H1 (cell line): ENCODE measurements at regions not wholly inside any gene's neighbourhood (a gene's known extent, or its start where the extent isn't known, plus 50 kb on each side); places are given as distances from the start of the nearest gene placed in this dataset.

Experiments
- CTCF ChIA-PET: fragments of 300-600 bp; sonication (Branson Sonifier 250); formaldehyde crosslinking; loops from one replicate; lab custom pipeline; 2021; ENCODE audit not compliant: partially characterized antibody; lab: Charles Lee
- POLR2A ChIA-PET: fragments of 300-600 bp; sonication (Branson Sonifier 250); formaldehyde crosslinking; loops from one replicate; lab custom pipeline; 2021; ENCODE audit warnings: inconsistent platforms; ENCODE audit not compliant: partially characterized antibody; lab: Charles Lee
- DNase-seq, 2 experiments: peaks; one replicate each; pipeline versions ENCODE4 v3.0.0 to v3.0.0-alpha.2; 2010 to 2022; ENCODE audit warnings: low spot score in 2 of 2, low read depth in 1 of 2, mixed read lengths in 1 of 2
- FAIRE-seq: peaks from 2 replicates; lab custom pipeline; 2011; peaks lifted over from hg19 to GRCh38; lab: Jason Lieb, UNC
- H2AFZ ChIP-seq: 2 replicates; pipeline ENCODE4 v1.8.1; 2012; ENCODE audit warnings: low read length, inconsistent platforms
- H2AK5ac ChIP-seq: 2 replicates; pipeline ENCODE4 v1.6.1; 2013; ENCODE audit warnings: low read depth, low read length
- H2BK120ac ChIP-seq: replicated peaks from 2 replicates; pipeline ENCODE3; 2013; ENCODE audit warnings: low read depth, low read length, inconsistent platforms
- H2BK12ac ChIP-seq: 2 replicates; pipeline ENCODE4 v1.6.1; 2013; ENCODE audit warnings: low read depth, low read length
- H2BK15ac ChIP-seq: 2 replicates; pipeline ENCODE4 v1.6.1; 2013; ENCODE audit warnings: low read length
- H2BK20ac ChIP-seq: 2 replicates; pipeline ENCODE4 v1.6.1; 2013; ENCODE audit warnings: low read length
- H2BK5ac ChIP-seq: 2 replicates; pipeline ENCODE4 v1.6.1; 2013; ENCODE audit warnings: low read depth, low read length
- H3K14ac ChIP-seq: 2 replicates; pipeline ENCODE4 v1.6.1; 2013; ENCODE audit warnings: inconsistent platforms; ENCODE audit not compliant: insufficient read length
- H3K18ac ChIP-seq: 2 replicates; pipeline ENCODE4 v1.6.1; 2013; ENCODE audit warnings: low read length; ENCODE audit errors: extremely low read depth
- H3K23ac ChIP-seq: 2 replicates; pipeline ENCODE4 v1.6.1; 2013; ENCODE audit warnings: inconsistent platforms; ENCODE audit not compliant: insufficient read length
- H3K23me2 ChIP-seq: 2 replicates; pipeline ENCODE4 v1.6.1; 2013; ENCODE audit warnings: low read depth, low read length
- H3K27ac ChIP-seq: 2 replicates; pipeline ENCODE4 v1.6.1; 2011; ENCODE audit warnings: low read depth, low read length, inconsistent platforms
- H3K27me3 ChIP-seq, 4 experiments: replicated peaks in 1 of 4; 1 replicate in 1 of 4; 2 replicates in 3 of 4; pipeline versions ENCODE4 v1.6.1 to v1.8.1; 2011 to 2013; ENCODE audit warnings: low read length in 3 of 4, mild to moderate bottlenecking in 3 of 4, inconsistent platforms in 2 of 4, mixed read lengths in 2 of 4, moderate library complexity in 1 of 4; ENCODE audit not compliant: control insufficient read depth in 3 of 4, insufficient read depth in 3 of 4; ENCODE audit errors: extremely low read depth in 1 of 4
- H3K36me3 ChIP-seq, 4 experiments: 2 replicates each; pipeline versions ENCODE4 v1.6.1 to v1.8.1; 2011 to 2013; ENCODE audit warnings: mild to moderate bottlenecking in 4 of 4, low read length in 3 of 4, moderate library complexity in 2 of 4, control low read depth in 1 of 4, inconsistent platforms in 1 of 4; ENCODE audit not compliant: insufficient read depth in 4 of 4, control insufficient read depth in 2 of 4
- H3K4ac ChIP-seq: replicated peaks from 2 replicates; pipeline ENCODE3; 2013; ENCODE audit warnings: low read length, low read depth, mixed read lengths, inconsistent platforms; ENCODE audit not compliant: insufficient read length
- H3K4me1 ChIP-seq, 4 experiments: replicated peaks in 1 of 4; 1 replicate in 1 of 4; 2 replicates in 3 of 4; pipeline versions ENCODE4 v1.6.1 to v1.8.1; 2011 to 2013; ENCODE audit warnings: low read length in 3 of 4, inconsistent platforms in 2 of 4, mixed read lengths in 1 of 4; ENCODE audit not compliant: insufficient read depth in 4 of 4, control insufficient read depth in 3 of 4
- H3K4me2 ChIP-seq, 2 experiments: 2 replicates each; pipeline versions ENCODE4 v1.6.1 to v1.8.1; 2011 to 2013; ENCODE audit warnings: low read depth in 2 of 2, low read length in 2 of 2, control low read depth in 1 of 2, inconsistent platforms in 1 of 2, mild to moderate bottlenecking in 1 of 2; ENCODE audit not compliant: insufficient read depth in 1 of 2
- H3K4me3 ChIP-seq, 4 experiments: fragments of 200-600, 300-600 bp in 1 of 4; sonication (generic), shearing (Covaris generic), sonication (Bioruptor Twin) in 1 of 4; 2 replicates each; pipeline versions ENCODE4 v1.5.1 to v1.8.1; 2011 to 2016; ENCODE audit warnings: low read length in 4 of 4, low read depth in 3 of 4, control low read depth in 2 of 4, inconsistent platforms in 2 of 4, mild to moderate bottlenecking in 2 of 4, mixed read lengths in 1 of 4, moderate library complexity in 1 of 4; ENCODE audit not compliant: insufficient read depth in 2 of 4; ENCODE audit errors: extremely low read depth in 1 of 4
- H3K56ac ChIP-seq: replicated peaks from 2 replicates; pipeline ENCODE3; 2013; ENCODE audit warnings: low read depth, mild to moderate bottlenecking, mixed read lengths, low read length, inconsistent platforms; ENCODE audit not compliant: insufficient read length
- H3K79me1 ChIP-seq: 2 replicates; pipeline ENCODE4 v1.6.1; 2013; ENCODE audit warnings: low read depth, low read length, control low read depth
- H3K79me2 ChIP-seq, 2 experiments: 2 replicates each; pipeline versions ENCODE4 v1.6.1 to v1.8.1; 2012 to 2013; ENCODE audit warnings: low read length in 2 of 2, mild to moderate bottlenecking in 2 of 2, inconsistent platforms in 1 of 2; ENCODE audit not compliant: insufficient read depth in 2 of 2, control insufficient read depth in 1 of 2
- H3K9ac ChIP-seq, 4 experiments: replicated peaks in 1 of 4; 1 replicate in 1 of 4; 2 replicates in 3 of 4; pipeline versions ENCODE4 v1.6.1 to v1.8.1; 2011 to 2013; ENCODE audit warnings: low read depth in 3 of 4, low read length in 3 of 4, control low read depth in 2 of 4, mild to moderate bottlenecking in 2 of 4, moderate library complexity in 2 of 4, inconsistent platforms in 1 of 4; ENCODE audit errors: extremely low read depth in 1 of 4
- H3K9me3 ChIP-seq, 2 experiments: 2 replicates each; pipeline versions ENCODE4 v1.6.1 to v1.8.1; 2012 to 2013; ENCODE audit warnings: mild to moderate bottlenecking in 2 of 2, moderate library complexity in 2 of 2, control low read depth in 1 of 2, inconsistent platforms in 1 of 2, low read depth in 1 of 2, low read length in 1 of 2, mixed read lengths in 1 of 2; ENCODE audit not compliant: insufficient read depth in 2 of 2
- H4K20me1 ChIP-seq, 2 experiments: replicated peaks in 1 of 2; 2 replicates each; pipeline versions ENCODE3 to v1.8.1; 2011 to 2013; ENCODE audit warnings: inconsistent platforms in 2 of 2, low read length in 2 of 2, mild to moderate bottlenecking in 1 of 2; ENCODE audit not compliant: insufficient read depth in 2 of 2, control insufficient read depth in 1 of 2
- H4K5ac ChIP-seq: 2 replicates; pipeline ENCODE4 v1.6.1; 2013; ENCODE audit warnings: low read length, low read depth, mixed read lengths, inconsistent platforms; ENCODE audit not compliant: insufficient read length
- H4K8ac ChIP-seq: 2 replicates; pipeline ENCODE4 v1.8.0; 2013; ENCODE audit warnings: mild to moderate bottlenecking, moderate library complexity, low read length, inconsistent platforms; ENCODE audit not compliant: insufficient read depth; ENCODE audit errors: extremely low read depth
- H4K91ac ChIP-seq: replicated peaks from 2 replicates; pipeline ENCODE3; 2013; ENCODE audit warnings: low read length, mixed read lengths, inconsistent platforms; ENCODE audit not compliant: insufficient read length
- BACH1 ChIP-seq: IDR thresholded peaks from 2 replicates; pipeline ENCODE4 v1.6.1; 2012; ENCODE audit warnings: low read length, improper control_type of control experiment
- MAFK ChIP-seq: IDR thresholded peaks from 2 replicates; pipeline ENCODE4 v1.6.1; 2012; ENCODE audit warnings: low read depth, mild to moderate bottlenecking, improper control_type of control experiment, low read length
- TEAD4 ChIP-seq: IDR thresholded peaks from 2 replicates; pipeline ENCODE4 v1.6.1; 2012; ENCODE audit warnings: low read depth, low read length, inconsistent platforms, mixed read lengths
- WGBS, 2 experiments: shearing (Covaris generic) in 1 of 2; methylation state at CpG; one replicate each; pipeline versions ENCODE4 v1.1.6 to v1.1.7; 2013 to 2015; ENCODE audit warnings: low lambda C conversion rate in 2 of 2, mixed read lengths in 2 of 2, inconsistent platforms in 1 of 2, low coverage in 1 of 2, missing lambda C conversion rate in 1 of 2; ENCODE audit not compliant: insufficient replicate concordance in 2 of 2, insufficient coverage in 1 of 2, insufficient read length in 1 of 2; ENCODE audit errors: extremely low coverage in 1 of 2, missing lambda C conversion rate in 1 of 2; 5-methylcytosine and 5-hydroxymethylcytosine counted together
- TF ChIP-seq, protein P1 (sequence below), 3 experiments: IDR thresholded peaks; 1 replicate in 2 of 3; 2 replicates in 1 of 3; pipeline versions ENCODE4 v1.5.1 to v1.6.1; 2011; ENCODE audit warnings: low read length in 3 of 3, mild to moderate bottlenecking in 3 of 3, inconsistent platforms in 2 of 3, low read depth in 1 of 3, moderate library complexity in 1 of 3; ENCODE audit not compliant: insufficient read depth in 1 of 3; ENCODE audit errors: control extremely low read depth in 1 of 3

DNA sequence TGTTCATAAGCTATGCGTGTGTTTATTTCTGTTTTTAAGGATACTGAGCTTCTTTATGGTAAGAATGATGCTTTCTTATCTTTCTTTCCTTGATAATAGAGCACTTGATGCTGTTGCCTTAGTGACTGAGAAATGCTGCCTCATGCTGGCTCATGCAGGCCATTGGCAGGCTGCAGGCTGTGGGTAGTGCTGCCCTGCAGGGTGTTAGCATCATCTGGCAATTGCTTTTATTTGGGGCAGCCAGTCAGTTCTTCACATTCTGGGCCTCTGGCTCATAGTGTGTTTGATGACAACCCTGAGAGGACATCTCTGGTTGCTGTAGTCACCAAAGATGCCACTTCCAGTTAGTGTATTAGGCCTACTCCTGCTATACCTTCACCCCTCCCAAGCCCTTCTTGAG is 66.2 kb upstream of the ONECUT1 start:
- WGBS, 2 experiments = 85% methylated on average over 1 of the region's 1 CpG; no CpG with 5 or more reads in 1 of the 2 experiments
- Histone ChIP-seq H3K4ac (no peak overlapping the region), H2AK5ac (no peak overlapping the region), H4K91ac (no peak overlapping the region), H2BK15ac (no peak overlapping the region), H2AFZ (no peak overlapping the region), H2BK120ac (no peak overlapping the region), H3K18ac (0 out of 2 replicates have a peak overlapping the region, but pooled peaks have one; percentile 3), H3K4me1 (peaks cover 0 to 16% (median 8%) of the 10 kb centered on the region in 4 experiments; a peak in 5 of 7 replicates), H2BK20ac (no peak overlapping the region), H3K79me1 (no peaks in the 10 kb centered on the region; the same call in 1 of the 2 replicates), H3K14ac (no peak overlapping the region), H3K36me3 (no peaks in the 10 kb centered on the region), H3K23ac (no peak overlapping the region), H3K4me3 (no peak overlapping the region), H3K9me3 (no peaks in the 10 kb centered on the region), H3K79me2 (no peaks in the 10 kb centered on the region), H3K27ac (no peak overlapping the region), H4K5ac (no peak overlapping the region), H2BK12ac (no peak overlapping the region), H3K9ac (no peak overlapping the region), H4K20me1 (no peaks in the 10 kb centered on the region), H2BK5ac (no peak overlapping the region), H3K23me2 (no peaks in the 10 kb centered on the region), H4K8ac (no peak overlapping the region), H3K4me2 (no peak overlapping the region), H3K27me3 (peaks cover 0 to 2% (median 0%) of the 10 kb centered on the region in 4 experiments; a peak in 1 of 7 replicates), H3K56ac (no peak overlapping the region)
- DNase-seq = no peak
- TF ChIP-seq BACH1 (peak; percentile 95), MAFK (peak; percentile 68), TEAD4 (no peak)
- TF ChIP-seq, protein P1, sequence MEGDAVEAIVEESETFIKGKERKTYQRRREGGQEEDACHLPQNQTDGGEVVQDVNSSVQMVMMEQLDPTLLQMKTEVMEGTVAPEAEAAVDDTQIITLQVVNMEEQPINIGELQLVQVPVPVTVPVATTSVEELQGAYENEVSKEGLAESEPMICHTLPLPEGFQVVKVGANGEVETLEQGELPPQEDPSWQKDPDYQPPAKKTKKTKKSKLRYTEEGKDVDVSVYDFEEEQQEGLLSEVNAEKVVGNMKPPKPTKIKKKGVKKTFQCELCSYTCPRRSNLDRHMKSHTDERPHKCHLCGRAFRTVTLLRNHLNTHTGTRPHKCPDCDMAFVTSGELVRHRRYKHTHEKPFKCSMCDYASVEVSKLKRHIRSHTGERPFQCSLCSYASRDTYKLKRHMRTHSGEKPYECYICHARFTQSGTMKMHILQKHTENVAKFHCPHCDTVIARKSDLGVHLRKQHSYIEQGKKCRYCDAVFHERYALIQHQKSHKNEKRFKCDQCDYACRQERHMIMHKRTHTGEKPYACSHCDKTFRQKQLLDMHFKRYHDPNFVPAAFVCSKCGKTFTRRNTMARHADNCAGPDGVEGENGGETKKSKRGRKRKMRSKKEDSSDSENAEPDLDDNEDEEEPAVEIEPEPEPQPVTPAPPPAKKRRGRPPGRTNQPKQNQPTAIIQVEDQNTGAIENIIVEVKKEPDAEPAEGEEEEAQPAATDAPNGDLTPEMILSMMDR (IDR thresholded peaks at IDR 0.05; ENCODE audit: control extremely low read depth in 1 of 3, insufficient read depth in 1 of 3, low read depth in 1 of 3, low read length in 3 of 3) = no peak
- ChIA-PET POLR2A (no interaction called here), CTCF (interaction anchor here (0.5 to 1.5 kb wide), 5 partner anchors 11 to 417 kb away, joined by 3 to 4 read pairs (median 3); no protein-coding TSS in a partner anchor)
- no peak for FAIRE-seq
